Ammon's horn (tissue), 1 donor: ENCODE measurements at regions not wholly inside any gene's neighbourhood (a gene's known extent, or its start where the extent isn't known, plus 50 kb on each side); places are given as distances from the start of the nearest gene placed in this dataset.

Experiments
- DNase-seq: peaks from one replicate; pipeline ENCODE4 v3.0.0-alpha.2; 2016; ENCODE audit warnings: low spot score

- DNase-seq = no peak
Measured at GRCh38 chr2:7888876-7889275, 793.0 kb upstream of the ID2 start.

- no peak for DNase-seq
Measured at GRCh38 chr2:7891312-7891711, 790.5 kb upstream of the ID2 start.

- DNase-seq = no peak
Measured at GRCh38 chr2:7895289-7895688, 786.6 kb upstream of the ID2 start.

- DNase-seq = no peak
Measured at GRCh38 chr2:7896940-7897487, 784.8 kb upstream of the ID2 start.

- no peak for DNase-seq
Measured at GRCh38 chr2:7899241-7899640, 782.6 kb upstream of the ID2 start.

GRCh38 chr2:7899923-7900322 is 781.9 kb upstream of the ID2 start:
- no peak for DNase-seq

GRCh38 chr2:7900593-7900992 is 781.3 kb upstream of the ID2 start:
- DNase-seq = no peak

- no peak for DNase-seq
Measured at GRCh38 chr2:7902251-7902765, 779.5 kb upstream of the ID2 start.

GRCh38 chr2:7904319-7904718 is 777.5 kb upstream of the ID2 start:
- DNase-seq = no peak

- DNase-seq = no peak
Measured at GRCh38 chr2:7905756-7906155, 776.1 kb upstream of the ID2 start.

GRCh38 chr2:7906431-7906830 is 775.4 kb upstream of the ID2 start:
- no peak for DNase-seq

- no peak for DNase-seq
Measured at GRCh38 chr2:7907041-7907440, 774.8 kb upstream of the ID2 start.

GRCh38 chr2:7910752-7911151 is 771.1 kb upstream of the ID2 start:
- DNase-seq = no peak

- no peak for DNase-seq
Measured at GRCh38 chr2:7911196-7911595, 770.7 kb upstream of the ID2 start.

- DNase-seq = no peak
Measured at GRCh38 chr2:7913974-7914373, 767.9 kb upstream of the ID2 start.

- DNase-seq = no peak
Measured at GRCh38 chr2:7915302-7916091, 766.4 kb upstream of the ID2 start.

GRCh38 chr2:7916670-7917069 is 765.2 kb upstream of the ID2 start:
- DNase-seq = no peak

GRCh38 chr2:7919510-7919909 is 762.3 kb upstream of the ID2 start:
- DNase-seq = no peak

- no peak for DNase-seq
Measured at GRCh38 chr2:7924023-7924762, 757.7 kb upstream of the ID2 start.

GRCh38 chr2:7925506-7925905 is 756.4 kb upstream of the ID2 start:
- DNase-seq = no peak

GRCh38 chr2:7927691-7928090 is 754.2 kb upstream of the ID2 start:
- no peak for DNase-seq

- DNase-seq = no peak
Measured at GRCh38 chr2:7929281-7929680, 752.6 kb upstream of the ID2 start.
